HG03460 (cell line): ENCODE measurements at regions not wholly inside any gene's neighbourhood (a gene's known extent, or its start where the extent isn't known, plus 50 kb on each side); places are given as distances from the start of the nearest gene placed in this dataset.

Experiments
- ATAC-seq: cut with Tn5 transposase; IDR thresholded peaks from one replicate; pipeline ENCODE4 v1.9.1; 2021; ENCODE audit not compliant: unreplicated experiment

DNA sequence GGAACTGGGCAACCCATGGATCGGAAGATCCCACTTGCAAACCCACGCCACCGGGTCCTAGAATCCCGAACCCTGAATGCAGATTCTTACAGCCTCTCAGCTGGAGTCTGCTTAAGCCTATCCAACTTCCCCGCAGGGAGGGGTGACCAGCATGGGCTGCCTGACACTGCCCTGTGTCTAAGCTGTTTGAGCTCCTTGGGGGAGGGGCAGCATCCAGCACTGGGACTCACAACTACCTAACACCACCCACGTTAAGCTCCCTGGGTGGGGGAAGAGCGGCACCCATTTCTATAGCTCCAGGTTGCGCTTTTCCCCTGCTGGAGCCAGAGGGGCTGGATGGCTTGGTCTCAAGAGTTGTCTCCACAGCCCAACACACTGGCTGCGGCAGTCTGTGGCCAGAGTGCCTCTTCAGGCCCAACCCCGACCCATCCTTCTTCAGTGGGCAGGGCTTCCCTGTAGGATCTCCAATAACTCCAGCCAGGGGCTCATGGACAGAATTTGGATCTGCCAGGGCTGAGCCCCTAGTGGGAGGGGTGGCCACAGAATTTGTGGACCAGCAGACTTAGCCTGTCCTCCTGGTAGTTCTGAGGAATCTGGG is 649.2 kb downstream of the TUSC7 start:
- no peak for ATAC-seq

DNA sequence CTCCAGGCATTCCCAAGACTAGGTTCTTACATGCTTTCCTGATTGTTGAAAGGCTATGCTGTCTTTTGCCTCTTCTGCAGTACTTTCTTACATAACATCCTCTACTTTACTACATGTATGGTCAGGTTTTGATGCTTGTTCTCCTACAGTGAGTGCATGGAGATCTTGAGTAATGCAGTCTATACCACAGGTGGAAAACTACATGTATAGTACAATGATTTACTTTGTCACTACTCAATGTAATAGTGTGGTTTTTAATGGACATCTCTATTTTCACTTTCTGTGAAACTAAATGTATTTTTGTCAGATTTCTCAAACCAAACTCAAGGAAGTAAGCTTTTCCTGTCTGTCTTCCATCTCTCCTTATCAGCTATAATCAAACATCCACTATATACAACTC is 657.0 kb downstream of the TUSC7 start:
- no peak for ATAC-seq

DNA sequence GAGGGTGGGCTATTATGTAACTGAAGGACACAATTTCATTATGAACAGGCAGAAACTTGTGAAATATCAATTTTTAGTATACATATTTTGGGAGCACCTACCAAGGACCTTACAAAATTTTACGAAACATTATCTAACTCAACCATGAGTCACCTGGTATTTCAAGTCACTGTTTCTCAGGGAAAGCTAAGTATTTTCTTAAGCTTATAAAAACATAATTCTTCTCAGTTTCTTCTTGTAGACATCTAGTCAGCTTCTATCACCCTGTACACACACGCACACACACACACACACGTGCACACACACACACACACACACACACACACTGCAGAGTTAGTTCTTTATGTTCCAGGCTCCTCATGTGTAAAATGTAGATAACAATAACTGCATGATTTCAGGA is 658.3 kb downstream of the TUSC7 start:
- no peak for ATAC-seq

DNA sequence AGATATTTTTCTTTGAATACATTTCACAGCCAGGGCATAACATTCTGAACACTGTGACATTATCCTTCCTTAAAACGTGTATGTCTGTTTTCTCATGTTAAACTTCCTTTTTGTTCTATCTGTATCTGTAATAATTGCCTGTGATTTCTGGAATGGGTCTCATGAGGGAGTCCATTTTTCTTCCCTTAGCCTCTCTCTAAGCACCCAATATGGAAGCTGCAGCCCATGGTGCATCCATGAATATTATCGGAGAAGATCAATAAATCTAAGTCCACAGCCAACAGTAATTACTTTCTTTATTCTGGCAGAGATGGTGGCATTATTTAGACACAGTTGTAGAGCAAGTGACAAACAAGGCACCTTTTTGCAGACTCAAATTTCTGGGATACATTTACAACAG is 671.1 kb downstream of the TUSC7 start:
- no peak for ATAC-seq

DNA sequence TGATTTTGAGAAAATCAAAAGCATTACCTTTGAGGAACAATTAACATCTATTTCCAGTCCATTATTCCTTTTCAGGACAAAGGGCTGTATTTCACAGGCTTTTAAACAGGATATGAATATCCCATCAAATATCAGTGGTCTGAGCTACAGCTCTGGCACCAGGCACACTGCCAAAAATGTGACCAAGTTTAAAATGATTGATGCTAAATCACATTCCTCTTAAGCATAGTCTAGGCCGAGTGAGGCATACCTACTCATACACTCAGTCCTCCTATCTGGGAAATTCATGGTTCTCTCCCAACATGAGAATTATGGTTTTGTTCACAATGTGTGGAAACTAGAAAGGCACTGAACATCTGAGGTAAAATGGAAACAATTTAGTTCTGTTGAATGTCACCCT is 683.5 kb downstream of the TUSC7 start:
- ATAC-seq = no peak

DNA sequence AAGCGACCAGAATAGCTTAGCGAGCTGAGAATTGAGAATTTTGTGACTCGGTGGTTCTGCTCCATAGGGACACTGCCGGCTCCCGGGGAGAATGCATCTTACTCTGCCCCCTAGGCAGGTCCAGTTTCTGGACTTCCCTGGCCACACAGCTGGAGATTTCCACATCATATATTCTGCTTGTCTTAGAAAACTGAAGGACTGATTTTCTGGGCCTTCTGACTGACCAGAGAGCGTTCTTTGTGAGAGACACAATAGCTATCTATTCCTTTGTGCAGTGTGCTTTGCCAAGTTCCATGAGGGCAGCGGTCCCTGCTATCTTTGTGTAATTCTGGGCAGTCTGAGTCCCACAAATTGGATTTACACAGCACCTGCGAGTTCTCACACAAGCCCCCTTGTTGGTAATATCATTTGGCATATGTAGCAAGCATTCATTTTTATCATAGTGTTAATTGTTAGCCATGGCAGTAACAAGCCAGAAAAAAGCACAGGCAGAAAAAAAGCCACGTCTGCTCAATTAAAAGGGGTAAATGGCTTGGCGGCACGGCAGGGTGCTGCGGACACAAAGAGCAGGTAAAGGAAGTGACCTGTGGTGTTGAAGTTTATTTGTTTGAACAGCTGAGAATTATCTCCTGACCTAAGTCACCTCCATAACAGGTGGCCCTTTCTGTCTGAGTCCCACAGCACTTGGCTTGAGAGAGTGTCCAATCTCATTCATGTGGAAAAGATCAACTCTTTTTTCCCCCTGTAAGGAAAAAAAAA is 688.7 kb downstream of the TUSC7 start:
- no peak for ATAC-seq

DNA sequence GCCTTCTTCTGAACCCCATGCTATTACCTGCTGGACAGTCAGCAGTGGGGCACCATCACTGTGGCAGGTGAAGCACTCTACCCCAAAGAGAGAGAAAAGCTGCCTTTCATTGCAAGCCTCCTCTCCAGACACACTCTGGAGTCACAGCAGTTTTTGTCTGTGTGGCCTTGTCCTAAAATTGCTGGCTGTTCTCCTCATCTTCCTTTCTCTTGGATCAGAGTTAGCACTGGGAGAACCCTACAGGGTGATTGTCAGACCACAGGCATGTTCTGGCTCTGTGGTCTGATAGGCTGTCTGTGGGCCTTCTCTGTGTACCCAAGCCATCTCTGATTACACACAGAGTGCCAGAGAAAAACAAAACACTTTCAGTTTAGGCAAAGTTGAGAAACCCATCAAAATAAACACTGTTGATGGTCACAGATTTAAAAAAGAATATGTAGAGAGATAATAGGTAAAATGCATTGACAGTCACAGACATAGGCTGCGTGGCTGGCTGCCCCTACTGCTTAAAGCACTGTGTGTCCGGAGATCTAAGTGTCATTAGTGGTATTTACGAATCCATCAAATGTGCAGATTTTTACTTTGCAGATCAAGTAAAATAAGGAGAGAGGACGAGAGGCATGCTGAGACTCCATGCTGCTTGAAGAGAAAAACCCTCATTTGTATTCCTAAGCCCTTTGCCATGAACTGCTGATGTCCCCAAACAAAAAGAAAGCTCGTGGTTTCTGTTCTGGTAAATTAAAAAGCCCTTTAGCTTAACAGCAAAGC is 689.9 kb downstream of the TUSC7 start:
- ATAC-seq = no peak

DNA sequence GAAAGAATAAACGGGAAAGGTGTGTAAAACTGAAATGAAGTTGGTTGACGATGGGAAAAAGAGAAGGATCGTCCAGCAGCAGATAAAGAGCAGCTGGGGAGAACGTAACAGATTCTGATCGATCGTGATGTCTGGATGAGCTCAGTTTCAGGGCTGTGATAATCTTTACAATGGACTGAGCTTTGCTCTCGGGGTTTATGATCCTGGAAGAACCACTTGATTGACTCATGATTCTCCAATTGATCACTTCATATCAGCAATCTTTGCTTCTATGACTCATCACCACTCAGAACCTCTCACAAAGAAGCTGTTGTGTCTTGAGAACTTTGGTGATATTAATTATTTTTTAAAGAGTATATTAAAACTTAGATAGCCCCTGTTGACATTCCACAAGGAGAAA is 690.7 kb downstream of the TUSC7 start:
- no peak for ATAC-seq

DNA sequence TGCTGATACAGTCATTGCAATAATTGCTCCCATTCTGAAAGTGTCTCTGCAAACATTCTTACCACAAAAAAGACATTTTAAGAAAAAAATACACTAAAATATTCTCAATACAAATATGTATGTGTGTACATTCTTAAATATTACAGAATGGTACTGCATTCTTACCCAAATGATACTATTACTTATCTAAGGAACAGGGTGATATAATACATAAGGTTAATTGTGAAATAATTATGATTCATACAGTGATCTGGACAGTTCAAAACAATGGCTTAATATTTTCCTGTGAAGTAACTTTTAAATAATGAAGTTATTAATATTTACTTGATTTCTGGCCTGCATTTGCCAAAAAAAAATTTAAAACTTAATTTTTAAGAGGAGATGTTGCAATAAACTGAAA is 694.6 kb downstream of the TUSC7 start:
- no peak for ATAC-seq

DNA sequence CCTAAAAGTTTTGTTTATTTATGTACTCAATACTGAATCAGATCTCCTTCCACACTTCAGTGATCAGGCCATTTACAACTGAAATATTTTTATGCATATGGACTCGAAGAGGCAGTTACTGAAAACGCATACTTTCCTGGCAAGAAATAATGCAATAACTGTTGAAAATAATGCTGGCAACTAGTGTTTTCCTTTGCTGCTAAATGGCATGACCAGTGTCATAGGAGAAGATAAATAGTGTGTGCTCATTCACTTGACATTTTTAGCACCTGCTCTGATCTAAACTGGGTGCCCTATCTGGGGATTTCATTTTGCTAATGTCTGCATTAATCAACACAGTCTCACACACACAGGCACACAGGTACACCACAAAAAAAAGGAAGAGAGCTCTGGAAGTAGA is 695.2 kb downstream of the TUSC7 start:
- ATAC-seq = no peak

DNA sequence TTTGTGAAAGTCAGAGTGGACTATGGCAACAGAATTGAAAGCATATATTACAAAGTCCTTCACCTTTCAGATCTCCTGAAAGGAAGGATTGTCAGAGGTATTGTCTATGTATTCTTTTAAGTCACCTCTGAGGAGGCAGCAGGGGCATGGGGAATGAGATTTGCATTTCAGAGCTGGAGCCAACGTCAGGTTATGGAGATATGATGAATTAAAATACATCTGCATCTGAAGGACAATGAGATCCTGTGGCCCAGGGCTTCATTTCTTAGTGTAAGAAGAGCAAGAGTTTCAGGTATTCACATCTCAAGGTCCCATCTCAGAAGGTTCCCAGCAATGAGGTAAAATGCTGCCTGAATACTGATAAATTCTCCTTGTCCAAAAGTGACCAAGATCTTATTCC is 695.8 kb downstream of the TUSC7 start:
- no peak for ATAC-seq

DNA sequence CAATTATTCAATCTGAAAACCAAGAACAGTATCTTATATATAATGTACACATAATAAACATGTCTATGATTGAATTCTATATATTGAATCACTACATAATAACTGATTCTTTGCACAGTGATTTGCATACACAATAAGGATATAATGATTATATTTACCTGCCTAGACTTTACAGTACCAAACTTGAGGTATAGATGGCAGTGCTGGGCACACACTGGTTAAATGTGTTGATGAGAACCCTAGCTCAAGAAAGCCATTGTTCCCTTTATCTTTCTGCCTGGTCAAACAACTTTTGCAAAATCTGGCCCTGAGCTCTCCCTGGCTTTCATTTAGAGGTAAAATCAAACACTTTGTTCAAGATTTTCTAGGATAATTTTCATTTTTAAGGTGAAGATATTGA is 697.7 kb downstream of the TUSC7 start:
- no peak for ATAC-seq

DNA sequence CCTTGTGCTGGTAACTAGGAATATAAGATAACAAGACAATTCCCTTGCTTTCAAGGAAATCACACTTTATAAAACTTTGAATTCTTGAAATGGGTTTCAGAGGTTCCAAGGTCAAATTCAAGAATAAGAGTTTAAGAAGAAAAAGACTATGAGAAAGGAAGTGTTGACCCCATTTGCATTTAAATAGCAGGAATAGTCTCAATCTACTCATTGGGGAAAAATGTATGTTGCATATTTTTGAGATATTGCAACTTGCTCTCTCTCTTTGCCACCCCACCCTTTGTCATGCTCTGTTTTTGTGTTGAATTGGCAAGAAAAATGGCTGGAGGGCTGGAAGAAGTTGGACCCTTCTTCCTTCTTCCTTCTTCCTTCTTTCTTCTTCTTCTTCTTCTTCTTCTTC is 699.2 kb downstream of the TUSC7 start:
- no peak for ATAC-seq

DNA sequence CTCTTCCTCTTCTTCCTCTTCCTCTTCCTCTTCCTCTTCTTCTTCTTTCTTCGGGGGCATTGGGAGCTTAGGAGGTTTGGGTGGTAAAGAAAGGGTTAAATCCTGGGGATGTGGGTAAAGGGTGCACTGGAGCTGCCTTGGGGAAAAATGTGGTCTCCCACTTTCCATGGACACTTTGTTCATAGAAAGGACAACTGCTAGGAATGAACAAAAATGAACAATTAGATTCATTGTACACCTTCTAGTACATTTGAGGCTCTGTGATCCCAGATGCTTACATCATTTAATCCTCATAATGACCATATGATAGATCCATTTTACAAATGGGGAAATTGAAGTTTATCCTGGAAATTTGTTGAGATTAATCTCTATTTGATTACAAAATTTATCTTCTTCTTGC is 699.7 kb downstream of the TUSC7 start:
- ATAC-seq = no peak

DNA sequence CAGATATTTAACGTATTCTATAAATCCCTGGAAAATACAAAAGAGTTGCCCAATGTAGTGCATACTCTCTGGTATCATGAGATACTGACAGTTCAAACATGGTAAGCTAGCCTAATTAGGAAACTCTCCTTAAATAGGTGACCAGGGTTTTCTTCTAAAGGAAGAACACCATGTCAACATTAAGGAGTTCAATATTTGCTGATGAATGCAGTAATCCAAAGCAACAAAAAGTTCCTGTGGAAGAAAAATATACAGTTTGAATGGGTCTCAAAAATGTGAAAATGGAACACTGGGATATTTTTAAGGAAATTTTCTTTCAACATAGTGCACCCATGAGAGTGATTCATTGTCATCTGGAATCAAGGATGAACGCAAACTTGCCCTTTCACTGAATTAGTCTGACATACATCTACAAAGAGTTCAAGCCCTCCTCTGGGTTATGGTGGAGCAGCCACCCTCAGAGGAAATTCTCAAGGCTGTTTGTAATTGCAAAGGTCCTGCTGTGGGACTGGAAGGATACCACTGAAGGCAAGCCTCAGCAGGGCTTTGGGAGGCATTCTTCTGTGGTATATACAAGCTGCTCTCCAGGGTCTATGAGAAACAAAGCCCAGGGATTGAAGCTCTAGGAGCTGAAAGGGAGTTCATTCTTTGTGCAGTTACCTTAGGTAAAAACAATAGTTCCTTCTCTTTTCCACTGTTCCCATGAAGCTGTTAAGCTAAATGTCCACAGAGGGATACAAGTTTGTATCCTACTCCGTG is 700.3 kb downstream of the TUSC7 start:
- ATAC-seq = no peak

DNA sequence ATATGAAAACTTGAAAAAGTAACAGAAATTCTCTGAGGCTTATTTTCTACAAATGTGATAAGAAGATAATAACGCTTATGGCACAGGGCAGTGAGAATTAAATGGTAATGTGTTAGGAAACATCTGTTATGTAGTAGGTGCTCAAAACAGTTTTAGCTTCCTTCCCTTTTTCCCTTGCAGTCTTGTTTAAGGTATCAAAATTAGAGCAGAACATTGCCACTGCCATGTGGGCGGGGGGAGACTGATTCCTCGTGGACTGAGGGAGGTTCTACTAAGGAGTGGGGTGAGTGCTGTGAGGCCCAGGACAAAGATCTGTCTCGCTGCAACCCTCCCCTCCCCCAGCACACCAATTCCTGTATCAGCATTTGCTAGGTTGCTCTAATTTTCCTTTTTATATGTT is 702.4 kb downstream of the TUSC7 start:
- ATAC-seq = no peak

DNA sequence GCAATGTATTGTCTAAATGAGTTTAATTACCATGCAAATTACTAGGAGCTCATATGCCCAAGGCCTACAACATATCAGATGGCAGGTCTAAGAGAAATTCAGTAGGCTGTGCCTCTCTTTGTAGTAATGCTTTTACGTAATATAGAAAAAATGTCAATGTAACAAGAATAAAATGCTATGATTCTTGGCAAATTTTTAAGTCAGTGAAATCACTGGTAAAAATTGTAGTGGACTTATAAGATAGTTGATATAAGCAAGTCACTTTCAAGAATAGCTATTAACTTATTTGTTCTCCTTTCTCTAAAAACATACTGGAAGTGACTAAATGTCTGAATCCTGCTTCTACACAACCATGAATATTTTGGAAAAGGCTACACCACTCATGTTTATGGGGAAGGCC is 707.8 kb downstream of the TUSC7 start:
- ATAC-seq = no peak

DNA sequence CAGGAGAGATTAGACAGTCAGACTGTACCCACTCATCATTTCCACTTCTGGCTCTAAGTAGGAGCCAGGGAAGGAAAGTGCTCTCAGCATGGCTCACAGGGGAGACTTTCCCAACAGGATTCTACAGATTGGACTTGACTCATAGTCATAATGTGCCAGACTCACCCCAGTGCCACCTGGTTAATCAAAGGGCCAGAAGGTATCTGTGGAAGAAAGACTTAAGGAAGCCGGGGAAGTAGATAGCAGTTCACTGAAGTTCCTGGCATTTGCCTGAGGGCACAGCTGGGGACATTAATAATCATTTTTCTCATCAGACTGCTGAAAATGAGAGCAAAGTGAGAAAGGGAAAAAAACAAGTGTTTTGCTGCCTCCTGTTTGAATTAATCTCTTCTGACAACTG is 717.5 kb downstream of the TUSC7 start:
- no peak for ATAC-seq

DNA sequence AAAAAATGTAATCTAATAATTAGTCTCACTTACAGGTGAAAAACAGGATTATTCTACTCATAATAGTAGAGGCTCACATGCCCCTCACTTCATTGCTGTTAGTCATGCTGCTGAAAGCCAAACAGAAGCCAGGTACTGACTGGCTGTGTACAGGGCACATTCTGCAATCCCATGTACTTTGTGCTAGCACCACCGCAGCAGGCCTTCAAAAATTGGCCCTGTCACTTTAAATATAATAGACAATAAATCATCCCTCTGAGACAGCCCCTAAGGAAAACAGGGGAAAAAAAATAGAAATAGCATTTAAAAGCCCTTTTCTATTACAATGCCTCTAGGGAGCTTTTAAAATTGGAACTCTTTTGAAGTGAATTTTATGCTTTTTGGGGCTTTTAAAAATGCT is 723.8 kb downstream of the TUSC7 start:
- ATAC-seq = no peak

DNA sequence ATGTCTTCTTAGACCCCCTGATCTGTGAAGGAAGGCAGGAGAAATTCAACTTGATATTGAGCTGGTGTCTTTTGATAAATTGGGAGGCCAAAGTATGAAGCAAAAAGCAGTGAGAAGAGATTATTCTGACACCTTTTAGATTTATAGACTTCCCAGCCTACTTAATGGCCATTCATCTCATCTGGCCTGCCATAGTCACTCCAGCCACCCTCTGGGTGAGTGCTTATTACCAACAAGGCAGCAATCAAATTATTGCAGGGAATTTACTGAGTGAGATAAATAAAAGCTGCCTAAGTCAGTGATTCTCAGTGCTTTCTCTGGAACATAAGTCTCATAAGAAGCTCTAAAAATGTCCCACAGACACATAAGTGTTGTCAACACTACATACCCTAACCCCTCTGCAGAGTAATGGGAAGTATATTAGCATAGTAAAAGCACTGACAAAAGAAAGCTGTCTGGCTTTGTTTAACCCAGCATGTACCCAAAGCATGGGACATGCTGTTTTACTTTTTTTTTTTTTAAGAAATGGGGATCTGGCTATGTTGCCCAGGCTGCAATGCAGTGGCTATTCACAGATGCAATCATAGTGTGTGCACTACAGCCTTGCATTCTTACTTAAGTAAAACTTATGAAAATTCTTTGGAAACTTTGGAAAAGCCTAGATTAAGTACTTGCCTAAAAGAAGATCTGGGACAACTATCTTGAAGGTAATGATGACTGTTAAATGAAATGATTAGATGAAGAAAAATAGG is 725.3 kb downstream of the TUSC7 start:
- ATAC-seq = no peak

DNA sequence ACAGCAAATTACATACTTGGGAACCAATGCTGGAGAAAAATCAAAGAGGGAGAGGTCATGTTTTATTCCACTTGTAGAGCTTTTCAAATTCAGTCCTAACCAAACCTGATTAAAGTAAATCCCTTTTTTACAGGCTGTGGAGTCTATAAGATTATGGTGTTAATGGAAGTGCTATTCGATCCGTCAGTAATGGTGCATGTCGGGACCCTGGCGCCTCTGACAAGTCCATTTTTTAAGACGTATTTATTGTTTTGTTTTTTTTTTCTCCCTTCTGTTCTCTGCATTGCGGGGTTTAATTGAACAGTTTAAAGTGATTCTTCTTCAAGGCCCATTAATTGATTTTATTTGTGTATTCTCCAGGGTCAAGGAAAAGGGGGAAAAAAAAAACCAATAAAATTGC is 725.9 kb downstream of the TUSC7 start:
- ATAC-seq = no peak
